ENCODE measurements at regions not wholly inside any gene's neighbourhood (a gene's known extent, or its start where the extent isn't known, plus 50 kb on each side); places are given as distances from the start of the nearest gene placed in this dataset.

DNA sequence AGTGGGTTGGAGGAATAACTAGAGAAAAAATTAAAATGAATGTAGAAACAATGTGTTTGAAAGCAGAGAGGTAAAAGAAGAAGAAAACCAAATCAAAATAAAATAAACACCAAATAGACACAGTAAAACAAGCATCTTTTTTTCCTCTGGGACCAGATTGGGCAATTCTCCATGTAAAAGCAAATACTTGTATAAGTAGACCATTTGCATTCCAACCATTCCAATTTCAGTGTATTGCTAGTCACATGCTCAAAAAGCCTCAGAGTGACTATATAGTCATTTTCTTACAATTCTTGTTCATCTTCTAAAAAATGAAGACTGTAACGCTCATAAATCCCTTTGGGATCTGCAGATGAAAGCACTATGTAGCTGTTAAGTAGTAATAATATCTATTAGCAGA lies 969.5 kb downstream of the PCDH18 start:
- DNase-seq (ENCODE audit: low read depth): peak; percentile 4
- H3K4me3 ChIP-seq (ENCODE audit: low read depth, low read length): no peak overlapping the region
- TF ChIP-seq, protein P1, sequence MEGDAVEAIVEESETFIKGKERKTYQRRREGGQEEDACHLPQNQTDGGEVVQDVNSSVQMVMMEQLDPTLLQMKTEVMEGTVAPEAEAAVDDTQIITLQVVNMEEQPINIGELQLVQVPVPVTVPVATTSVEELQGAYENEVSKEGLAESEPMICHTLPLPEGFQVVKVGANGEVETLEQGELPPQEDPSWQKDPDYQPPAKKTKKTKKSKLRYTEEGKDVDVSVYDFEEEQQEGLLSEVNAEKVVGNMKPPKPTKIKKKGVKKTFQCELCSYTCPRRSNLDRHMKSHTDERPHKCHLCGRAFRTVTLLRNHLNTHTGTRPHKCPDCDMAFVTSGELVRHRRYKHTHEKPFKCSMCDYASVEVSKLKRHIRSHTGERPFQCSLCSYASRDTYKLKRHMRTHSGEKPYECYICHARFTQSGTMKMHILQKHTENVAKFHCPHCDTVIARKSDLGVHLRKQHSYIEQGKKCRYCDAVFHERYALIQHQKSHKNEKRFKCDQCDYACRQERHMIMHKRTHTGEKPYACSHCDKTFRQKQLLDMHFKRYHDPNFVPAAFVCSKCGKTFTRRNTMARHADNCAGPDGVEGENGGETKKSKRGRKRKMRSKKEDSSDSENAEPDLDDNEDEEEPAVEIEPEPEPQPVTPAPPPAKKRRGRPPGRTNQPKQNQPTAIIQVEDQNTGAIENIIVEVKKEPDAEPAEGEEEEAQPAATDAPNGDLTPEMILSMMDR (IDR thresholded peaks at IDR 0.05; ENCODE audit: insufficient read depth, low read length): no peak

DNA sequence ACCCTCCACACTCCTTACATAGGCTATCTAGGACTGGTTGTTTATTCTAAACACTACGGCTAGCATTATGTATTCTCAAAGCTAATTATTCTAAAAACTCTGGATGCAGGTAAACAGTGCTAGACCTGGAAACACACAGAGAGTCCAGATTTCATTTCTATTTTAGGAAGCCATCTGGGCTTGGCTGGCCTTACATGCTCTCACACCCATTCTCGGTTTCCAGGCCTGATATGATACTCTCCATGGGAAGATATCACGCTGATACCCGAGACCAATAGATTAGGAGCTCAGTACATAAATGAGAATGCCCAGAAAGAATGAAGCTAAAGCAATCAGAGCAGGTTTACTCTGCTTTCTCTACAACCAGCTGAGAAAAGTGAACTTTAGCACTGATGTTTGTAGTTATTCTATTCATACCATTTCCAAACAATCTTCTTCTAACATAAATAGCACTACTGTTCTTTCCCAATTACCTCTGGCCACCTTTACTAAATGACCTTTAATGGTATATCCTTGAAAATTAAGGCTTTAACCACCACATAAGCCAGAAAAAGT lies 973.3 kb downstream of the PCDH18 start:
- no peak overlapping the region for H3K4me3 ChIP-seq (ENCODE audit: low read depth, low read length)
- no peak for DNase-seq (ENCODE audit: low read depth)
- TF ChIP-seq, protein P1 (IDR thresholded peaks at IDR 0.05; ENCODE audit: insufficient read depth, low read length): no peak

DNA sequence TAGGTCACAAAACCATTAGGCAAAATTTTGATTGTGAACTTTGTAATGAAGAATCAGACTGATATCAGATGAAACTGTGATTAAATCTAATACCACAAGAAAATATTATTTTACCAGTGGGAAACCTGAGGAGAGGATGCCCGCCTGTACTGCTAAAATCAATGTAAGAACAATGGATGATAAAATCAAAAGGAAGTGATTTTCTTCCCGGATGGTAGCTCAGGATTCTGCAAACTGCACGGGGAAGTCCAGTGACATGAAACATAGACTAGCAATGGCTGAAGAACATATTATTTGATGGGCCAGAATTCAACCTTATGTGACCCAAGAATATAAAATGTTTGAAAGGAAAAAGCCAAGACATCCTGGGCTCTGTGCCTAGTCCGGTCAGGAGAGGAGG lies 974.9 kb downstream of the PCDH18 start:
- TF ChIP-seq, protein P1 (IDR thresholded peaks at IDR 0.05; ENCODE audit: insufficient read depth, low read length): no peak
- no peak overlapping the region for H3K4me3 ChIP-seq (ENCODE audit: low read depth, low read length)
- DNase-seq (ENCODE audit: low read depth): no peak

DNA sequence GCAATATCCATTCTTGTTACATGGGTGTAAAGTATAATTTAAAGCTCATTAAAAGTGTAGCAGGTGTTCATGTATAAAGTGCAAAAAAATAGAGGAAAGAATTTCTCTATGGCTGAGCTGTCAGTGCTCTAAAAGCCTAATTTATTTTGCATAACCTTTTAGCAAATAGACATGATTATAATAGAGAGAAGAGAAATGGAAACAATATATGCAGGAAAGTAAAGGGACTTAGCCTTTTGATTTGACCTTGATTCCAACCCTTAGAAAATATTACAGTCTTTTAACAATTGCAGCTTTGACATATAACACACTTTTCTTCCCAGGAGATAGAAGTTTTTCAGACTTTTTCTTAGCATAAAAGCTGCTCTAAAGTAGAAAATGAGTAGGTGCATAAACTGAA lies 978.3 kb downstream of the PCDH18 start:
- H3K4me3 ChIP-seq (ENCODE audit: low read depth, low read length): no peak overlapping the region
- TF ChIP-seq, protein P1 (IDR thresholded peaks at IDR 0.05; ENCODE audit: insufficient read depth, low read length): no peak
- no peak for DNase-seq (ENCODE audit: low read depth)

DNA sequence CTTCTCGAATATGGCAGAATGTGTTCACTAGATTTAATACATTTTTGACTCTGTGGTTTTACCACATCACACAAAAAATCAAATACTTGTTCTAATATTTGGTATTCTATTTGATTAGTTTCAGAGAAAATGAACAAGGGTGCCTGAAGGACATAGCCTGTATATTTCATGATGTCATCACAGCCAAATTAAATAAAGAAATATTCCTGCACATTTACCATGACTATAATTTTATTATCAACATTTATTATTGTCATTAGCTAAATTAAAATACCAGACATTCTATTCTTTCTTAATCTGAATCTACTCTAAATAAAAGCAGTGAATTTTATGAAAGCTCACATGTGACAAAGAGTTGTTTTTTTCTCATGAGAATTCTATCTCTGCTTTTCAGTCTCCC lies 980.5 kb downstream of the PCDH18 start:
- H3K4me3 ChIP-seq (ENCODE audit: low read depth, low read length): no peak overlapping the region
- TF ChIP-seq, protein P1 (IDR thresholded peaks at IDR 0.05; ENCODE audit: insufficient read depth, low read length): no peak
- DNase-seq (ENCODE audit: low read depth): no peak

DNA sequence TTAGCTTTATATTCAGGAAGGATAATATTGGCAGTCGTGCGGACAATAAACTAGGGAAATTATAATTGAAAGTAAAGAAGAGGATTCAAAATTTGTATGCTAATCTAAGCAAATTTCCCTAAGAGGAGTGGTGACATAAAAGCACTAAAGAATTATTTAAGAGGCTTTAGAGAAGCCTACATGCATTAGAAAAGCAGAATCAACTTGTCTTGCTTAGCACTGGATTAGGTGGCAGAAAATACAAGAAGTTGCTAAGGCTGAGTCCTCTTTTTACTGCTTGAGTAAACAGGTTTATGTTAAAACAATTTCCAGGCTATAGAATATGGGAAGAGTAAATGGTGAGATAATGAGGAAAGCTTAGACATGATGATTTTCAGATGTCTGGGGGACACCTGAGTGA lies 991.5 kb downstream of the PCDH18 start:
- no peak for DNase-seq (ENCODE audit: low read depth)
- TF ChIP-seq, protein P1 (IDR thresholded peaks at IDR 0.05; ENCODE audit: insufficient read depth, low read length): no peak

DNA sequence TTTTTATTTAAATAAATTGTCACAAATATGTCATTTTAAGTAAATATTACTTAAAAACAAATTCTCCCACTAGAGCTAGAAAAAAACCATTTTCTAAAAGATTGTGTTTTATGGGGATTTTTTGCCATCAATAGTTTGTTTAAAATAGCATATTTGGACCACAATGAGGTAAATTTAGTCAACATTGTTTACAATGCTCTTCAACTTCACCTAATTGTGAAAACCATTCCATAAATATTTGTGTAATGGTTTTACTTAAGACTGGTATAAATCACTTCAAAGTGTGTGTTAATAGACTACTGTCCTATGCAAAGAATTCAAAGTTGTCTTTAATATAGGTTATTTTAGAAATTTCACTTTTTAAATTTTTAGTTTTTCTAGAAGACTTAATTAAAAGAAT lies 1004.2 kb downstream of the PCDH18 start:
- no peak overlapping the region for H3K4me3 ChIP-seq (ENCODE audit: low read depth, low read length)
- TF ChIP-seq, protein P1 (IDR thresholded peaks at IDR 0.05; ENCODE audit: insufficient read depth, low read length): no peak
- DNase-seq (ENCODE audit: low read depth): no peak

More for the DNA sequence above, 991.5 kb downstream of the PCDH18 start:
- H3K4me3 ChIP-seq (ENCODE audit: low read depth, low read length): no peak overlapping the region

Data from fibroblast of the aortic adventitia (primary cell).